ENCODE measurements at regions not wholly inside any gene's neighbourhood (a gene's known extent, or its start where the extent isn't known, plus 50 kb on each side); places are given as distances from the start of the nearest gene placed in this dataset.

- Histone ChIP-seq H3K27me3 (ENCODE audit: control insufficient read depth, insufficient read depth, low read length) (no peaks in the 10 kb centered on the region), H3K18ac (ENCODE audit: low read depth, low read length) (no peak overlapping the region), H2AK5ac (ENCODE audit: low read depth, low read length) (no peak overlapping the region), H3K9ac (ENCODE audit: low read depth, low read length) (no peak overlapping the region), H3K27ac (ENCODE audit: insufficient read depth, low read length) (no peak overlapping the region), H4K91ac (ENCODE audit: insufficient read depth, low read depth, low read length) (no peak overlapping the region), H4K8ac (ENCODE audit: low read depth in 2 of 2, low read length in 2 of 2) (no peak overlapping the region), H3K14ac (replicated peaks; ENCODE audit: low read depth, low read length) (no peak overlapping the region), H3K56ac (ENCODE audit: extremely low read depth, insufficient read depth, low read length) (no peak overlapping the region), H3K9me3 (ENCODE audit: control insufficient read depth, insufficient read depth, low read length) (peaks cover 2% of the 10 kb centered on the region; the same call in 1 of the 2 replicates), H2AFZ (replicated peaks; ENCODE audit: low read length, poor library complexity) (no peak overlapping the region), H3K4me2 (ENCODE audit: low read depth, low read length) (no peak overlapping the region), H2BK15ac (ENCODE audit: low read depth, low read length) (no peak overlapping the region), H3K23ac (ENCODE audit: low read depth, low read length) (no peak overlapping the region), H4K5ac (ENCODE audit: low read depth, low read length) (no peak overlapping the region), H3K9me1 (ENCODE audit: insufficient read depth, low read length) (no peaks in the 10 kb centered on the region), H3K4ac (ENCODE audit: low read depth, low read length) (no peak overlapping the region), H4K20me1 (ENCODE audit: insufficient read depth, low read length) (no peaks in the 10 kb centered on the region), H2AK9ac (replicated peaks; ENCODE audit: low read depth, low read length, poor library complexity) (no peak overlapping the region), H2BK5ac (ENCODE audit: low read depth, low read length, poor library complexity, severe bottlenecking) (no peak overlapping the region), H3K79me1 (ENCODE audit: low read depth in 1 of 2, low read length in 2 of 2) (no peaks in the 10 kb centered on the region), H2BK120ac (ENCODE audit: low read depth, low read length) (no peak overlapping the region), H2BK20ac (ENCODE audit: low read depth, low read length) (no peak overlapping the region), H3K4me3 (ENCODE audit: insufficient read depth, low read depth, low read length) (no peak overlapping the region), H3K36me3 (ENCODE audit: control insufficient read depth, insufficient read depth, low read length) (no peaks in the 10 kb centered on the region), H3K4me1 (ENCODE audit: control insufficient read depth, insufficient read depth, low read length) (no peaks in the 10 kb centered on the region)
- ATAC-seq (ENCODE audit: low read depth) (no peak), DNase-seq (no peak)
- intact Hi-C loops (cut with micrococcal nuclease): no loop called here
- dilution Hi-C loops (cut with HindIII; ENCODE audit: low sequenced_read_pairs, unreplicated experiment): no loop called here
- no peak for TF ChIP-seq MXI1 (IDR thresholded peaks at IDR 0.05; ENCODE audit: borderline replicate concordance, low read depth, low read length)
- TF ChIP-seq CHD1 (IDR thresholded peaks at IDR 0.05; ENCODE audit: low read depth, low read length): no peak
- TF ChIP-seq MAZ (IDR thresholded peaks at IDR 0.05; ENCODE audit: borderline replicate concordance, low read depth, low read length): no peak
- TF ChIP-seq USF2 (IDR thresholded peaks at IDR 0.05; ENCODE audit: low read depth, low read length): no peak
- no peak for TF ChIP-seq FOS (IDR thresholded peaks at IDR 0.05; ENCODE audit: low read depth, low read length)
- TF ChIP-seq RCOR1 (IDR thresholded peaks at IDR 0.05; ENCODE audit: insufficient replicate concordance, low read length): no peak
- TF ChIP-seq MAFK (IDR thresholded peaks at IDR 0.05; ENCODE audit: low read depth, low read length): no peak
- no peak for TF ChIP-seq ELK1 (IDR thresholded peaks at IDR 0.05; ENCODE audit: borderline replicate concordance, low read depth, low read length)
- TF ChIP-seq BHLHE40 (IDR thresholded peaks at IDR 0.05; ENCODE audit: low read depth, low read length): no peak
- TF ChIP-seq CTCF (conservative IDR thresholded peaks at IDR 0.05; ENCODE audit: low read depth, low read length): no peak
- TF ChIP-seq RFX5 (IDR thresholded peaks at IDR 0.05; ENCODE audit: low read depth, low read length): no peak
- TF ChIP-seq CEBPB (IDR thresholded peaks at IDR 0.05; ENCODE audit: low read depth, low read length): no peak
- TF ChIP-seq NFE2L2 (IDR thresholded peaks at IDR 0.05; ENCODE audit: low read depth, low read length): no peak
- TF ChIP-seq RAD21 (IDR thresholded peaks at IDR 0.05; ENCODE audit: low read length): no peak
- TF ChIP-seq POLR2A (IDR thresholded peaks at IDR 0.05; ENCODE audit: low read depth, low read length): no peak
- ChIA-PET POLR2A (ENCODE audit: unreplicated experiment) (no interaction called here), CTCF (no interaction called here)
- in situ Hi-C loops (cut with MboI; ENCODE audit: low sequenced_read_pairs): no loop called here
- no TSS peak for BruUV-seq (replicated peaks)
Measured at GRCh38 chr3:165503346-165503745, 307.2 kb upstream of the SLITRK3 start.

Measured in IMR-90 (cell line).